ENCODE measurements at regions not wholly inside any gene's neighbourhood (a gene's known extent, or its start where the extent isn't known, plus 50 kb on each side); places are given as distances from the start of the nearest gene placed in this dataset.

- no peak overlapping the region for H3K27ac ChIP-seq
- no peak overlapping the region for H3K4me3 ChIP-seq
- no peak for TF ChIP-seq CTCF (IDR thresholded peaks at IDR 0.05)
- DNase-seq (ENCODE audit: low spot score): no peak
These were observed 175.7 kb downstream of the MELK start for GRCh38 chr9:36748322-36748899.

GRCh38 chr9:36749461-36749860 lies 176.8 kb downstream of the MELK start:
- no peak overlapping the region for H3K27ac ChIP-seq
- no peak for TF ChIP-seq CTCF (IDR thresholded peaks at IDR 0.05)
- H3K4me3 ChIP-seq: no peak overlapping the region
- DNase-seq (ENCODE audit: low spot score): no peak

GRCh38 chr9:36750630-36751029 lies 177.9 kb downstream of the MELK start:
- no peak for DNase-seq (ENCODE audit: low spot score)

GRCh38 chr9:36755019-36755418 lies 182.3 kb downstream of the MELK start:
- TF ChIP-seq CTCF (IDR thresholded peaks at IDR 0.05): no peak
- no peak overlapping the region for H3K4me3 ChIP-seq
- DNase-seq (ENCODE audit: low spot score): no peak

More at GRCh38 chr9:36750630-36751029, 177.9 kb downstream of the MELK start:
- H3K4me3 ChIP-seq: no peak overlapping the region
- TF ChIP-seq CTCF (IDR thresholded peaks at IDR 0.05): no peak
- no peak overlapping the region for H3K27ac ChIP-seq

GRCh38 chr9:36759141-36759540 lies 186.4 kb downstream of the MELK start:
- TF ChIP-seq CTCF (IDR thresholded peaks at IDR 0.05): no peak
- H3K27ac ChIP-seq: no peak overlapping the region
- DNase-seq (ENCODE audit: low spot score): no peak
- no peak overlapping the region for H3K4me3 ChIP-seq

More at GRCh38 chr9:36755019-36755418, 182.3 kb downstream of the MELK start:
- H3K27ac ChIP-seq: no peak overlapping the region

- H3K4me3 ChIP-seq: no peak overlapping the region
- DNase-seq (ENCODE audit: low spot score): no peak
- TF ChIP-seq CTCF (IDR thresholded peaks at IDR 0.05): no peak
- H3K27ac ChIP-seq: no peak overlapping the region
These were observed 187.3 kb downstream of the MELK start for GRCh38 chr9:36759976-36760375.

- H3K4me3 ChIP-seq: no peak overlapping the region
- no peak for DNase-seq (ENCODE audit: low spot score)
- no peak overlapping the region for H3K27ac ChIP-seq
- no peak for TF ChIP-seq CTCF (IDR thresholded peaks at IDR 0.05)
These were observed 188.1 kb downstream of the MELK start for GRCh38 chr9:36760667-36761420.

Data from coronary artery (tissue), 2 donors.